SW480 (cell line): ENCODE measurements at regions not wholly inside any gene's neighbourhood (a gene's known extent, or its start where the extent isn't known, plus 50 kb on each side); places are given as distances from the start of the nearest gene placed in this dataset.

Experiments
- DNase-seq: peaks from one replicate; pipeline ENCODE4 v3.0.0-alpha.2; 2016; ENCODE audit warnings: low spot score

DNA sequence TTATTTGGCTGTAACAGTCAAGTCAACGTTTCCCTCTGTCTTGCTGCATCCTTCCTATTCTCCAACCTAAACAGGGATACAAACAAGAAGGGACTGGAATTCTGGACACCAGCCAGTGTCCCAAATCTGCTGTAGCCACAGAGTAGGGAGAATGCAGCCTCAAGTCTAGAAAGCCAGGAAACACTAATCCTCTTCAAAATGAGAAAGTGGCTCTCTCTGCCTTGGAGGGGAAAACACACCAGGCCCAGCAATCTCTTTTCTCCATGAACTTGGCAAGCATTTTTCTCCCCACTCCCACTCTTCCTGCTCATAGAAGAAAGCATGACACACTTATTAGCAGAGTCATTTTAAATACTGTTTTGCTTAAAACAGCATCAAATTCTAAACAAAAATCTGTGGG is 781.7 kb downstream of the SQOR start:
- DNase-seq = no peak

GRCh38 chr15:46420990-46421389 is 786.2 kb downstream of the SQOR start:
- no peak for DNase-seq

DNA sequence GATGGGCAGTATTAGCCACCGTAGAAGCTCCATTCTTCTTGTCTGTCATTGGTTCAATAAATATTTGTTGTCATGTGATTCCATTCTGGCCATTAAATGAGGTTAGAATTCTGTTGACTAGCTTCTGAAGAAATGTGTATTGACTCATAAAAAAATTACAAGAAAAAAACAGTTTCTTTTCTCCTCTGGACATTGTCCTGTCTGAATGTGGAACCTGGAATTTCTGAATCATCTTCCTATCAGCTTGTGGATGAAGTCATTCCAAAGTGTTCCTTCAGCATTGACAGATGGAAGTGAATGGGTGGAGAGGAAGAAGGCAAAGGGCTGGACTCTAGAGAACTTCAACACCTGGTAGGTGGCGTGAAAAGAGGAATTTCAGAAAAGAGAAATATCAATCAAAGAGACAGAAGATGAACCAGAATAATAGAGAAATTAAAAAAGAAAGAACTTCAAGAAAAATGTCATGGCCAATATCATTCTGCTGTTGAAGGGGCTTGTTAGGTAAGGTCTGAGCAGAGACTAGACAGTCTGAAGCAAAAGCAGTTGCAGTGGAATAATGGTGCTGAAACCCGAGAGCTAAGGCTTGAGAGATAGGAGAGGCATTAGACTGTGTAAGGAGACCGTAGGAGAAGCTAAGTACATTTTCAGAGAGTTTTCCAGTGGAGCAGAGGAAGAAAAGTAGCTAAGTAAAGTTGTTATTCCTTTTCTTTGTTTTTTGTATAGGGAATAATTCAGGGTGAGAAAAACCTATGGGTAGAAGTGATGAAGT is 806.6 kb downstream of the SQOR start:
- DNase-seq = no peak

- DNase-seq = no peak
Measured at GRCh38 chr15:46442184-46442583, 807.4 kb downstream of the SQOR start.

DNA sequence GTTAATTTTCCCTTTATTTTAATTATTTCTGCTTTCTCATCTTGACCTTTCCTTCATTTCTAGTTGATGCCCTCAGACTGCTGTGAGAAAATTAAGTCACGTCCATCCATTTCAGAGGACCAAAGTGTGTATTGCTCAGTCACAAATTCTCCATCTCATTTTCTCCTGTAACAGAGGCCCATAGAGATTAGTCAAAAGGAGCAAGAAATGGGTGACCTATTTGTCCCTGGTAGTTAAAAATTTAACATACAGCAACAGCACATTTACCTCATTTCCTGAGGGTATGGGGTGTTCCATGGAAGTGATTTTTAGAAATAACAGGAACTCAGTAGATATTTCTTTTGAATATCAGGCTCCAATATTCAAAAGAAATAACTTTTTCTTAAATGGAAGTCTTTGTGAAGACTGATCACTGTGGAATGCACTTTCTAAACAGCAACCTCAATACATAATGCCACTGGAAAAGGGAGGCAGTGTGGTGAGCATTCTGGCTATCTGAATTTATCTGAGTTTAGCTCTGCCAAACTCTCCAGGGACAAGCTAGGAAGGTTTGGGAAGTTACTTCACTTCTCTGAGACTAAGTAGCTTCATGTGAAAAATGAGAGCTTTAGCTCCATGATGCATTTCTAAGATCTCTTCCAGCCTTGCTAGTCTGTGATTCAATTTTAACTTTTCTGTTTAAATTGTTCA is 808.2 kb downstream of the SQOR start:
- DNase-seq = no peak

DNA sequence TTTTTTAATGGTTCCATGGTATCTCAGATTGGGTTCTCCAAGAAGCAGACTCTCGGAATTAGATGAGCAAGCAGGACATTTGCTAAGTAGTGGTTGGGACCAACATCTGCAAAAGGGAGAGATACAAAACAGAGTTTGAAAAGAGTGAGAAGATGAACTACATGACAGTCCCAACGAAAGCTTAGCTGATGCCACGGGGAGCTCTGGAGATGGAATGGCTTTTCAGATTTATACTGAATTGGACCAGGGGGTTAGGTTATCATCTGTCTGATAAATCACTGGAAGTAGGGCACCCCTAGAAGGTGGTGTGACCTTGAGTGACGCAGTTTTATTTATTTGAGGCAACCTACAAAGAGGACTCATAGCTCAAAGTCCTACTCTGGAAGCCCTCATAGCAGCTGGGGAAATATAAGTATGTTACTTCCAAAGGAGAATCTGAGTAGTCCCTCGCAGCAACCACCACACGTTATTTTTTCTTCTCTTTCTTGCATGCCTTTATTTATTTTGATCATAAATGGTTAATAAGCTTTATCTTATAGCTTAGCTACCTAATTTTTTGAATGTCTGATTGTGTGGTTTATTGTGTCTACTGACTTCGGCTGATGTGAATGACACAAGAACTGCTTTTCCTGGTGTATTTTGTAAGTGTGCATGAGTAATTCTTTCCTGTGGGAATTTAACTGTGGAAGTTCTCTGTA is 815.4 kb downstream of the SQOR start:
- DNase-seq = no peak

DNA sequence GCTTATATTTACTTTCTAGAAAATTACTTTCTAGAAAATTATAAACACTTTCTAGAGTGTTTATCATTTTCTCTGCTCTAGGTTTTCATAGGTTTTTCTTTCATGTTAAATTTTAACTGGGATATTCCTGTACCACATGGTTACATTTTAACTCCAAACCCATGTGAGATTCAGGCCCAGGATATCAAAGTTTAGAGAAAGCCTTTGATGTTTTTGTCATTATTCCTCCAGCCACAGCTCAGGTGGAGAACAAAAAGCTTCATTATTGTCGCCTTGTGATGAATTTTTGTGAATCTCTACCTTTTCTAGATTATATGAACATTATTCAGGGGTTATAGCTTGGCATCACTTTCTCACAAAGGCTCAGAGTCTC is 816.0 kb downstream of the SQOR start:
- peak; percentile 9 for DNase-seq

GRCh38 chr15:46452297-46452820 is 817.5 kb downstream of the SQOR start:
- no peak for DNase-seq

DNA sequence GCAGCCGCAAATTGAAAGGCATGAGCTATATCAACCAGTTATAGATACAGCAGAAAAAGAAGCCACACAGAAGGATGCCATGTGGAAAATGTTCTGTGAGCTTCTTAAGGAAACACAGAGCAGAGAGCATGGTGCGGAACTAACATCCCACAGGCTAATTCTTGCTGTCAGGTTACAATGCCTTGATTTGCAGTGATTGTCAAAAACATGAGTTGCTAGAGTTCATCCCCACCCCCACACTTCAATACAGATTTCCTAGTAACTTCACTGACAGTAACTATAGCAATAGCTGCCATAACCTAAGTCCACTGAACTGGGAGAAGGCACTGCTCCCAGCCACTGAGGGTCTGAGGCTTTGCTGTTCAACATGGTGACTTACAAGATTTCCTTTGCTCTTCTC is 821.6 kb downstream of the SQOR start:
- no peak for DNase-seq

DNA sequence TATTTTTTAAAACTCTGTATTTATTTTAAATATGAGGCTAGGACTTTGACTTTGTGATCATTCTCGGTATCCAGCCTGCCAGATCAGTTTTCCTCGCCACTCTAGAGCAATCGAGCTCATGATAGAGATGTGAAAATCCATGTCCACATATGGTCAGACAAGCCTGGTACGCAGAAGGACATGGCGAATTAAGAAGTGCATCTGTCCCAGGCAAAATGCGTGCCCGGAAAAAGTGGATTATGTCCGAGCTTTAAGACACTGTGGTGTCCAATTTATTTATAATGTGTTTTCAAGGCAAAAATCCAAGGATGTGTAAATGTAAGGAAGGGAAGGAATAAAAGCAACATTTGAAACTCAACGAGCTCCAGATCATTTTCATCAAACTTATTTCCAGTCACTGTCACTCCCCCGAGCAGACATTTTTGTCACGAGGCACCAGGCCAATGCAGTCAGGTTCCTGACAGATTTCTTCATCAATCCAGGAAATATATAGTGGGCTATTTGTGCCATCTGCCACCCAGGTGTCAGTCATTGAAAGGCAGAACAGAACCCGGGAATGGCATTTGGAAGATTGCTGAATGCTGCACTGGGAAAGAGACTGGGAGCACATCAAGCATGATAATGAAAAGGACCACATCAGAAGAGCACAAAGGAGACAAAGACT is 825.7 kb downstream of the SQOR start:
- DNase-seq = no peak

DNA sequence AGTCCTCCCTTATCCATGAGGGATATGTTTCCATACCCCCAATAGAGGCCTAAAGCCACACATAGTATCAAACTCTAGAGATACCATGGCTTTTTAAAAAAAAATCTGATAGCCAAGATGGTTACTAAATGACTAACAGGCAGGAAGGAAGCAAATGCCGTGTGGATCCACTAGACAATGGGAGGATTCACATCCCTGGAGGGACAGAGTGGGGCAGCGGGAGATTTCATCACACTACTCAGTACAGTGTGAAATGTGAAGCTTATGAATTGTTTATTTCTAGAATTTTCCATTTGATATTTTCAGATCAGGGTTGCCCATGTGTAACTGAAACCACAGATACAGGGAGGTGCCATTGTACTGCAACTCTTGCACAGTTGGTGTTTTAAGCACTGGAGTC is 826.6 kb downstream of the SQOR start:
- DNase-seq = no peak

DNA sequence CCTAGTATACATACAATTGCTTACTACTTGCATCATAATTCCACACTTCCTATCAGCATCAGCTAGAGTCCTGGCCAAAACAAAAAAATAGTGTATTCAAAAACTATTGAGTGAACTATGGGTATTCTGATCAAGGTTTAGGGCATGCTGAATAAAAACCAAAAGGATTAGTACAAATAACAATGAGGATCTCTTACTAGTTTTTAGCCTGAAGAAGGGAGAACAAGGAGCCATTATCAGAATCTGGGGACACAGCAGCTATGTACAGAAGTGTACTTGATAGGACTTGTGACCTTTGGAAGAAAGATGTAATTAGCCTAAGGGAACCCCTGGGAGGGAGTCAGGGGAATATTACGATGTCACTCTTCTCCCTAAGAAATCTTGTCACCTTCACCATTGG is 832.2 kb downstream of the SQOR start:
- no peak for DNase-seq

DNA sequence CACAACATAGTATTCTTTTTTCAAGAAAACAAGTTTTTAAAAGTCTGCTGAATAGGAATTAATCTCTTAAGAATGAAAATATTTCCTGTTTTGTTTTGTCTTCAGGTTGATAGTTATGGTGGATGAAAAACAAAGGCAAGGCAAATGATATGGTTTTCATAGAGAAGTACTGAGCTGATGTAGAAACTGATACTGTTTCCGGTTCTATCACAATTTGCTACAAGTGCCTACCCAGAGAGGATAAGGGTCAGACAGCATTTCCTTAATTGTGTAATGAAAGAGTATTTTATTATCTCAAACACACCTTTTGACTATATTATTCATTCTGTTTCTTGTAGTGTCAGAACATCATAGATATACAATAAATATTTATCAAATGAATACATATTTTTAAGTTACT is 836.3 kb downstream of the SQOR start:
- DNase-seq = no peak

DNA sequence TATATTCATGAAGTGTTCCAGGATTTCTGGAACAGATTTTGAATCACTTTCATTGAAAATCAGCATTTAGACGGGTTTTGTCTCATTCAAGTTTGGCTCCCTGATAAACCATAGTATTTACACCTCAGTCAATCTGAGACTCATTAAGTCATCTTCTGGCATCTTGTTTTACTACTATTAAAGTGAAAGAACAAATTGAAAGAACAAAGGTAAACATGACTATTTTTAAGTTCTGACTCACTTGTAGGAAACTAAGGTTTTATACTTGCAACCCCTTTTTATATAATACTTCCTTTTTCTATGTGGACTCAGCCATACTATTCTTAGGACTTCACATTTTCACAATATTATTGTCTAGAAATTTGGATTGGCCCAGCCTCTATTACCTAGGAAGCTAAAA is 854.4 kb downstream of the SQOR start:
- DNase-seq = no peak

- DNase-seq = no peak
Measured at GRCh38 chr15:46496491-46497115, 861.8 kb downstream of the SQOR start.

- DNase-seq = no peak
Measured at GRCh38 chr15:46502667-46503066, 867.8 kb downstream of the SQOR start.

GRCh38 chr15:46518381-46518780 is 883.6 kb downstream of the SQOR start:
- DNase-seq = no peak

GRCh38 chr15:46523701-46524100 is 888.9 kb downstream of the SQOR start:
- no peak for DNase-seq

GRCh38 chr15:46525984-46526725 is 891.3 kb downstream of the SQOR start:
- no peak for DNase-seq

DNA sequence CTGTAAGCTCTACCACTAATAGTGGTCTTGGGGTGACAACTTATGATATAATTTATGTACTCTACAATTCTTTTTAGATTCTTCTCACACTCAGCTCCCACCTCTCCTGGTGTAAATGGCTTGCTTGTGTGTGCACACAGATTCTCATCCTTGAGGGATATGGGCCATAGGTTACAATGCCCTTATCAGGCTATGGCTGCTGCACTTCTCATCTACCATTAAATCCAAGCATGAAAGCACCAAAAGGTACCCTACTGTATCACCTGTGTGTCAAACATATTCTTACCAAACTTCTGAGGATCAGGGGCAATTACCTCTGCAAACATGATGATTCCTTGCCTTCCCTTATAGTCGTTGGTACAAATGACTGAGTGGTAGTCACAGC is 891.9 kb downstream of the SQOR start:
- DNase-seq = no peak

DNA sequence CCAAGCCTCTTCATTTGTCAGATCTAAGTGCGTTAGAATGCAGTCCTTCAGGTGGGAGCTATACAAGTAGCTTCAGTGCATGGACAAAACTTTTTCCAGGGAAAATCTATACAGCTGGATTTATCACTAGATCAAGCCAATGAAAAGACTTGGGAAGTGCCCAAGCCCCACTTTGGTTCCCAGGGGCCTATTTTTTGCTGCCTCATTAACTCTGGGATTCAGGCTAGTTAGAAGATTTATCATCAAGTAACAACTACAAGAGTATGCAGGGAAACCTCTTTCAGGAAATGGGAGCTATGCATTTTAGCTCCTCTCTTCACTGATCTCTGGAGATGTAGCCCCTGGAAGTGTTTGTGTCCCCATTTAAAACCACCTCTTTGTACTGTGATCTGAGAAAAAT is 908.8 kb downstream of the SQOR start:
- DNase-seq = no peak
